ENCODE measurements at regions not wholly inside any gene's neighbourhood (a gene's known extent, or its start where the extent isn't known, plus 50 kb on each side); places are given as distances from the start of the nearest gene placed in this dataset.

GRCh38 chr2:193966590-193966989 is 1690.4 kb upstream of the SLC39A10 start:
- Histone ChIP-seq H3K9me3 (ENCODE audit: control insufficient read depth, insufficient read depth, low read length) (no peaks in the 10 kb centered on the region), H3K4me1 (ENCODE audit: control insufficient read depth, insufficient read depth, low read length) (no peaks in the 10 kb centered on the region), H3K36me3 (ENCODE audit: control insufficient read depth, insufficient read depth, low read length) (no peaks in the 10 kb centered on the region), H3K27me3 (ENCODE audit: control insufficient read depth, insufficient read depth, low read length) (no peaks in the 10 kb centered on the region), H3K27ac (ENCODE audit: low read length) (no peak overlapping the region), H3K4me3 (ENCODE audit: low read length) (no peak overlapping the region)
- DNase-seq (ENCODE audit: low read depth, low spot score), result no peak

- WGBS (ENCODE audit: insufficient coverage, insufficient read length), result no CpG with 5 or more reads among the region's 4 CpGs
- no peaks in the 10 kb centered on the region for H3K27me3 ChIP-seq (ENCODE audit: control insufficient read depth, insufficient read depth, low read length)
Observed at GRCh38 chr2:193965263-193965662, 1691.8 kb upstream of the SLC39A10 start.

GRCh38 chr2:193963472-193964119 is 1693.4 kb upstream of the SLC39A10 start:
- no peak for DNase-seq (ENCODE audit: low read depth, low spot score)
- Histone ChIP-seq H3K36me3 (ENCODE audit: control insufficient read depth, insufficient read depth, low read length) (no peaks in the 10 kb centered on the region), H3K4me3 (ENCODE audit: low read length) (no peak overlapping the region), H3K4me1 (ENCODE audit: control insufficient read depth, insufficient read depth, low read length) (no peaks in the 10 kb centered on the region), H3K9me3 (ENCODE audit: control insufficient read depth, insufficient read depth, low read length) (no peaks in the 10 kb centered on the region), H3K27me3 (ENCODE audit: control insufficient read depth, insufficient read depth, low read length) (no peaks in the 10 kb centered on the region), H3K27ac (ENCODE audit: low read length) (no peak overlapping the region)
- WGBS (ENCODE audit: insufficient coverage, insufficient read length), result no CpG with 5 or more reads among the region's 4 CpGs

More at GRCh38 chr2:193965263-193965662, 1691.8 kb upstream of the SLC39A10 start:
- Histone ChIP-seq H3K36me3 (ENCODE audit: control insufficient read depth, insufficient read depth, low read length) (no peaks in the 10 kb centered on the region), H3K4me1 (ENCODE audit: control insufficient read depth, insufficient read depth, low read length) (no peaks in the 10 kb centered on the region), H3K4me3 (ENCODE audit: low read length) (no peak overlapping the region), H3K9me3 (ENCODE audit: control insufficient read depth, insufficient read depth, low read length) (no peaks in the 10 kb centered on the region), H3K27ac (ENCODE audit: low read length) (no peak overlapping the region)
- no peak for DNase-seq (ENCODE audit: low read depth, low spot score)

- Histone ChIP-seq H3K4me3 (ENCODE audit: low read length) (no peak overlapping the region), H3K27me3 (ENCODE audit: control insufficient read depth, insufficient read depth, low read length) (no peaks in the 10 kb centered on the region), H3K4me1 (ENCODE audit: control insufficient read depth, insufficient read depth, low read length) (no peaks in the 10 kb centered on the region), H3K27ac (ENCODE audit: low read length) (no peak overlapping the region), H3K36me3 (ENCODE audit: control insufficient read depth, insufficient read depth, low read length) (no peaks in the 10 kb centered on the region), H3K9me3 (ENCODE audit: control insufficient read depth, insufficient read depth, low read length) (no peaks in the 10 kb centered on the region)
- no peak for DNase-seq (ENCODE audit: low read depth, low spot score)
- WGBS (ENCODE audit: insufficient coverage, insufficient read length), result no CpG with 5 or more reads among the region's 1 CpG
Observed at GRCh38 chr2:193946806-193947205, 1710.2 kb upstream of the SLC39A10 start.

DNA sequence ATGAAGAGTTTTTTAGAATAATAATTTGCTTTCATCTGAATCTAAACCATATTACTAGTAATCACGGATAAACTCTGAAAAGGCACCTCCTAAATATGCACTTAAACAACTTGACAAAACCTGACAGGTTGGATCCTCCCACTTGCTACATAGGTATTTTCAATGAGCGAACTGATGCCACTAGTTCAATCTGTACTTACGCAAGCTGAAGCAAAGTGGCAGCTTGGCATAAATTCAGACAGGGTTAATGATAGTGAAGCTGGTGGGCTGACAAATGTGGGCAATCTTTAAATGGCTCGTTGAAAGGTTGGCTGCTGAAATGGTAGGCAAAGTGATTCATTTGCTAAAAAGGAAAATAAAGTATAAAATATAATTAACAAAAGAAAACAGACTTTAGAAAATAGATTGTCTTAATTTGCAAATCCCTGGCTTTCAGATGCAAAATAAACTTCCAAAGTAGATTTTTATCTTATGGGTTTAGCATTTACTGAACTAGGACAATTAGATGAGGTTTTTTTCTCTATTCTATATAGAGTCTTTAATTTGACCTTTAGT is 1713.5 kb upstream of the SLC39A10 start:
- no peak overlapping the region for H3K27ac ChIP-seq (ENCODE audit: low read length)

GRCh38 chr2:193935114-193935513 is 1721.9 kb upstream of the SLC39A10 start:
- H3K9me3 ChIP-seq (ENCODE audit: control insufficient read depth, insufficient read depth, low read length), result no peaks in the 10 kb centered on the region
- no peak overlapping the region for H3K4me3 ChIP-seq (ENCODE audit: low read length)
- H3K27me3 ChIP-seq (ENCODE audit: control insufficient read depth, insufficient read depth, low read length), result no peaks in the 10 kb centered on the region
- H3K4me1 ChIP-seq (ENCODE audit: control insufficient read depth, insufficient read depth, low read length), result no peaks in the 10 kb centered on the region
- no peaks in the 10 kb centered on the region for H3K36me3 ChIP-seq (ENCODE audit: control insufficient read depth, insufficient read depth, low read length)
- DNase-seq (ENCODE audit: low read depth, low spot score), result no peak
- no peak overlapping the region for H3K27ac ChIP-seq (ENCODE audit: low read length)
- no CpG with 5 or more reads among the region's 3 CpGs for WGBS (ENCODE audit: insufficient coverage, insufficient read length)

More for the DNA sequence above, 1713.5 kb upstream of the SLC39A10 start:
- Histone ChIP-seq H3K9me3 (ENCODE audit: control insufficient read depth, insufficient read depth, low read length) (no peaks in the 10 kb centered on the region), H3K4me1 (ENCODE audit: control insufficient read depth, insufficient read depth, low read length) (no peaks in the 10 kb centered on the region), H3K4me3 (ENCODE audit: low read length) (no peak overlapping the region), H3K36me3 (ENCODE audit: control insufficient read depth, insufficient read depth, low read length) (no peaks in the 10 kb centered on the region), H3K27me3 (ENCODE audit: control insufficient read depth, insufficient read depth, low read length) (no peaks in the 10 kb centered on the region)
- no peak for DNase-seq (ENCODE audit: low read depth, low spot score)
- no CpG with 5 or more reads among the region's 4 CpGs for WGBS (ENCODE audit: insufficient coverage, insufficient read length)

DNA sequence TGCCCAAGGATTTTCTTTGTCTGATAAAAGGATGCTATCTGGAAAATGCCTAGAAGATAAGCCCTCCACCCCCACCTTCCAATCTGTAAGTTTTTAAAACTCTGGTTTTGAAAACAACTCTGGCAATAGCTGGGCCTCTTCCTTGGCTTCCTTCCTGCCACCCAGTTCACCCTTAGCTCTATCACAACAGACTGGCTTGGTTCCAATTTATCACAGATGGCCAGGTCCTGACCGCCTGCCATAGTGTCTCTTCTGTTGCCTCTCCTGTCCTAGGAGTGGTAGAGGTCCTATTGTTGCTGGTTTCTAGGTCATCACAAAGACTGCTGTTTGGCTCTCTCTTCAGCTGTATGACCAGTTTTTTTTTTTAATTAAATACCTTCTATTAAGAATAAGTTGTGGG is 1727.9 kb upstream of the SLC39A10 start:
- Histone ChIP-seq H3K9me3 (ENCODE audit: control insufficient read depth, insufficient read depth, low read length) (no peaks in the 10 kb centered on the region), H3K27me3 (ENCODE audit: control insufficient read depth, insufficient read depth, low read length) (no peaks in the 10 kb centered on the region), H3K36me3 (ENCODE audit: control insufficient read depth, insufficient read depth, low read length) (no peaks in the 10 kb centered on the region), H3K27ac (ENCODE audit: low read length) (no peak overlapping the region), H3K4me1 (ENCODE audit: control insufficient read depth, insufficient read depth, low read length) (no peaks in the 10 kb centered on the region), H3K4me3 (ENCODE audit: low read length) (no peak overlapping the region)
- DNase-seq (ENCODE audit: low read depth, low spot score), result no peak
- no CpG with 5 or more reads among the region's 1 CpG for WGBS (ENCODE audit: insufficient coverage, insufficient read length)

DNA sequence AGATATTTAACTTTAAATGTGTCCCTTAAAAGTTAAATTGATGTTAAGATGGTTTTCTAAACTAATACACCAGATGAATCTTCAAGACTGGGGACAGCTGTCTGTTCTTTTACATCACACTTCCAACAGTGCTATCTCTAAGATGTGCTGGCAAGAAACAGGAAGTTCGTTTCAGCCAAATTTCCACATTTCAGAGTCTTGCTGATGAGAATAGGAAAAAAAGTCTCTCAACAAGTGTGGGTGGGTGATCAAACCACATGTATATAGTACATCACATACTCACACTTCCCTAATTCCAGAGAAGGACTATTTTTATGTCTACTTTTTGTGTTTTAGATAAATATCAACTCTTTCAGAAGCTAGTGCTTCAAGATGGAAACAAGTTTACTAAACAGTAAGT is 1712.8 kb upstream of the TMEFF2 start:
- Histone ChIP-seq H3K9me3 (ENCODE audit: control insufficient read depth, insufficient read depth, low read length) (no peaks in the 10 kb centered on the region), H3K4me3 (ENCODE audit: low read length) (no peak overlapping the region), H3K27me3 (ENCODE audit: control insufficient read depth, insufficient read depth, low read length) (no peaks in the 10 kb centered on the region), H3K36me3 (ENCODE audit: control insufficient read depth, insufficient read depth, low read length) (no peaks in the 10 kb centered on the region), H3K4me1 (ENCODE audit: control insufficient read depth, insufficient read depth, low read length) (no peaks in the 10 kb centered on the region), H3K27ac (ENCODE audit: low read length) (no peak overlapping the region)
- no CpG with 5 or more reads among the region's 1 CpG for WGBS (ENCODE audit: insufficient coverage, insufficient read length)
- DNase-seq (ENCODE audit: low read depth, low spot score), result no peak

DNA sequence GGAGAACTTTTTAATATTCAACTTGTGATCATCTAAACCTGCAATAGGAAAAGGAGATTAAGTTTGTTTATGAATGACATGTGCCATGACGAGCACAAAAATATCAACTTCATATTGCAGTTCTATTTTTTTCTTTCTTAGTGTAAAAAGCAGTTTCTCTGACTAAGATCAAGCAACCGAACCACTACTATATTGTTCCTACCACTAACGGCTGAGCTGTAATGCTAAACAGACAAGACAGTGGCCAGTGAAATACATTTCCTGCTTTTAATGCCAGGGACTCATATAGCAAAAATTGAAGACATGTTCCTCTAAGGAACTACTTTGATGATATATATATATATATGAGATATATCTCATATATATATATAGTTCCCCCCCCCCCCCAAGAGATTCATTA is 1705.6 kb upstream of the TMEFF2 start:
- no peaks in the 10 kb centered on the region for H3K4me1 ChIP-seq (ENCODE audit: control insufficient read depth, insufficient read depth, low read length)
- no peaks in the 10 kb centered on the region for H3K9me3 ChIP-seq (ENCODE audit: control insufficient read depth, insufficient read depth, low read length)
- DNase-seq (ENCODE audit: low read depth, low spot score), result no peak
- no CpG with 5 or more reads among the region's 3 CpGs for WGBS (ENCODE audit: insufficient coverage, insufficient read length)
- H3K27ac ChIP-seq (ENCODE audit: low read length), result no peak overlapping the region
- H3K36me3 ChIP-seq (ENCODE audit: control insufficient read depth, insufficient read depth, low read length), result no peaks in the 10 kb centered on the region
- H3K27me3 ChIP-seq (ENCODE audit: control insufficient read depth, insufficient read depth, low read length), result no peaks in the 10 kb centered on the region
- H3K4me3 ChIP-seq (ENCODE audit: low read length), result no peak overlapping the region

- Histone ChIP-seq H3K4me1 (ENCODE audit: control insufficient read depth, insufficient read depth, low read length) (no peaks in the 10 kb centered on the region), H3K36me3 (ENCODE audit: control insufficient read depth, insufficient read depth, low read length) (no peaks in the 10 kb centered on the region), H3K27me3 (ENCODE audit: control insufficient read depth, insufficient read depth, low read length) (no peaks in the 10 kb centered on the region), H3K4me3 (ENCODE audit: low read length) (no peak overlapping the region), H3K9me3 (ENCODE audit: control insufficient read depth, insufficient read depth, low read length) (no peaks in the 10 kb centered on the region), H3K27ac (ENCODE audit: low read length) (no peak overlapping the region)
- whole genome bisulfite sequencing (ENCODE audit: insufficient coverage, insufficient read length), result no CpG with 5 or more reads among the region's 1 CpG
- no peak for DNase-seq (ENCODE audit: low read depth, low spot score)
Observed at GRCh38 chr2:193895226-193895625, 1700.5 kb upstream of the TMEFF2 start.

- no peak overlapping the region for H3K4me3 ChIP-seq (ENCODE audit: low read length)
- H3K27ac ChIP-seq (ENCODE audit: low read length), result no peak overlapping the region
- no peak for DNase-seq (ENCODE audit: low read depth, low spot score)
- no peaks in the 10 kb centered on the region for H3K4me1 ChIP-seq (ENCODE audit: control insufficient read depth, insufficient read depth, low read length)
- H3K27me3 ChIP-seq (ENCODE audit: control insufficient read depth, insufficient read depth, low read length), result no peaks in the 10 kb centered on the region
- H3K9me3 ChIP-seq (ENCODE audit: control insufficient read depth, insufficient read depth, low read length), result no peaks in the 10 kb centered on the region
- WGBS (ENCODE audit: insufficient coverage, insufficient read length), result 100% methylated on average over 1 of the region's 1 CpG
- no peaks in the 10 kb centered on the region for H3K36me3 ChIP-seq (ENCODE audit: control insufficient read depth, insufficient read depth, low read length)
Observed at GRCh38 chr2:193894081-193894480, 1699.3 kb upstream of the TMEFF2 start.

All from iPS DF 6.9 (cell line).